Prostate gland (tissue), 2 donors: ENCODE measurements at regions not wholly inside any gene's neighbourhood (a gene's known extent, or its start where the extent isn't known, plus 50 kb on each side); places are given as distances from the start of the nearest gene placed in this dataset.

ENCODE experiments used
- POLR2A ChIP-seq: fragments of 450-650 bp; IDR thresholded peaks from one replicate; pipeline ENCODE4 v1.6.1; 2016; ENCODE audit warnings: antibody characterized with exemption, mild to moderate bottlenecking
- POLR2AphosphoS5 ChIP-seq: sonication (generic); formaldehyde crosslinking; IDR thresholded peaks from one replicate; pipeline ENCODE4 v1.6.1; 2017; ENCODE audit warnings: antibody characterized with exemption
- TF ChIP-seq, protein P1 (sequence below), 4 experiments: fragments of 200-600 bp in 2 of 4; fragments of 450-650 bp in 2 of 4; sonication (generic) in 2 of 4; IDR thresholded peaks; 1 replicate in 3 of 4; 2 replicates in 1 of 4; pipeline ENCODE4 v1.5.1; 2016 to 2019; ENCODE audit warnings: antibody characterized with exemption in 4 of 4, mild to moderate bottlenecking in 2 of 4, moderate library complexity in 2 of 4

DNA sequence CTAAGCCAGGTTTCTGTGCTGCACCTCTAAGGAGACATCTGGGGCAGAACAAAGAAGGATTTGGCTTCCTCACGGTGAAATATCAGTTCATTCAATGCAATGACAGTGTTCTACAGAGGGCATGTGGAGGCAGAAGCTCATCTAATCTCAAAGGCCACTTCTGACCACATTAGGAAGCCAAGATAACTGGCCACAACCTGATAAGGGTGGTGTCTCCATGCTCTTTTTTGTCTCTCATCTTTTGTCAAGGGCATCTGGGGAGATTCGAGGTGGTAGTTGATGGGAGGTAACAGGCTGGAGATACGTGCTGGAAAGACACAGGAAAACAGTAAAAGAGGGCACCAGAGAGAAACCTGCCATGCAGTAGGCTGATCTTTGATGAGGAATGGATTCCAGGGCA lies 303.9 kb downstream of the LRATD1 start:
- TF ChIP-seq, protein P1, sequence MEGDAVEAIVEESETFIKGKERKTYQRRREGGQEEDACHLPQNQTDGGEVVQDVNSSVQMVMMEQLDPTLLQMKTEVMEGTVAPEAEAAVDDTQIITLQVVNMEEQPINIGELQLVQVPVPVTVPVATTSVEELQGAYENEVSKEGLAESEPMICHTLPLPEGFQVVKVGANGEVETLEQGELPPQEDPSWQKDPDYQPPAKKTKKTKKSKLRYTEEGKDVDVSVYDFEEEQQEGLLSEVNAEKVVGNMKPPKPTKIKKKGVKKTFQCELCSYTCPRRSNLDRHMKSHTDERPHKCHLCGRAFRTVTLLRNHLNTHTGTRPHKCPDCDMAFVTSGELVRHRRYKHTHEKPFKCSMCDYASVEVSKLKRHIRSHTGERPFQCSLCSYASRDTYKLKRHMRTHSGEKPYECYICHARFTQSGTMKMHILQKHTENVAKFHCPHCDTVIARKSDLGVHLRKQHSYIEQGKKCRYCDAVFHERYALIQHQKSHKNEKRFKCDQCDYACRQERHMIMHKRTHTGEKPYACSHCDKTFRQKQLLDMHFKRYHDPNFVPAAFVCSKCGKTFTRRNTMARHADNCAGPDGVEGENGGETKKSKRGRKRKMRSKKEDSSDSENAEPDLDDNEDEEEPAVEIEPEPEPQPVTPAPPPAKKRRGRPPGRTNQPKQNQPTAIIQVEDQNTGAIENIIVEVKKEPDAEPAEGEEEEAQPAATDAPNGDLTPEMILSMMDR (IDR thresholded peaks at IDR 0.05) = no peak
- TF ChIP-seq POLR2A (no peak), POLR2AphosphoS5 (no peak)
